HS-27A (cell line): ENCODE measurements at regions not wholly inside any gene's neighbourhood (a gene's known extent, or its start where the extent isn't known, plus 50 kb on each side); places are given as distances from the start of the nearest gene placed in this dataset.

Experiments used
- DNase-seq: peaks from one replicate; pipeline ENCODE4 v3.0.0-alpha.2; 2012; ENCODE audit warnings: low read depth, missing footprints

- no peak for DNase-seq
These were observed 557.5 kb upstream of the GOLIM4 start for GRCh38 chr3:168653255-168653654.

- no peak for DNase-seq
These were observed 552.6 kb upstream of the GOLIM4 start for GRCh38 chr3:168648321-168648720.

GRCh38 chr3:168647582-168647981 is 551.9 kb upstream of the GOLIM4 start:
- no peak for DNase-seq

- DNase-seq = no peak
These were observed 549.5 kb upstream of the GOLIM4 start for GRCh38 chr3:168645180-168645579.

- no peak for DNase-seq
These were observed 532.8 kb upstream of the GOLIM4 start for GRCh38 chr3:168628549-168628948.

GRCh38 chr3:168625477-168625876 is 529.8 kb upstream of the GOLIM4 start:
- DNase-seq = no peak

GRCh38 chr3:168624892-168625448 is 529.2 kb upstream of the GOLIM4 start:
- DNase-seq = no peak

- no peak for DNase-seq
These were observed 528.5 kb upstream of the GOLIM4 start for GRCh38 chr3:168624195-168624594.

GRCh38 chr3:168622795-168623194 is 527.1 kb upstream of the GOLIM4 start:
- no peak for DNase-seq

GRCh38 chr3:168620854-168621253 is 525.1 kb upstream of the GOLIM4 start:
- peak; percentile 17 for DNase-seq

- no peak for DNase-seq
These were observed 523.2 kb upstream of the GOLIM4 start for GRCh38 chr3:168618827-168619470.

- no peak for DNase-seq
These were observed 521.9 kb upstream of the GOLIM4 start for GRCh38 chr3:168617658-168618057.

- DNase-seq = no peak
These were observed 521.2 kb upstream of the GOLIM4 start for GRCh38 chr3:168616915-168617314.

GRCh38 chr3:168615493-168616020 is 519.8 kb upstream of the GOLIM4 start:
- no peak for DNase-seq

- no peak for DNase-seq
These were observed 517.4 kb upstream of the GOLIM4 start for GRCh38 chr3:168613151-168613550.

- no peak for DNase-seq
These were observed 516.9 kb upstream of the GOLIM4 start for GRCh38 chr3:168612671-168613070.

- DNase-seq = no peak
These were observed 516.1 kb upstream of the GOLIM4 start for GRCh38 chr3:168611826-168612225.

GRCh38 chr3:168608926-168609325 is 513.2 kb upstream of the GOLIM4 start:
- no peak for DNase-seq

- DNase-seq = no peak
These were observed 509.0 kb upstream of the GOLIM4 start for GRCh38 chr3:168604767-168605166.

- DNase-seq = no peak
These were observed 502.5 kb upstream of the GOLIM4 start for GRCh38 chr3:168598250-168598649.

- no peak for DNase-seq
These were observed 500.6 kb upstream of the GOLIM4 start for GRCh38 chr3:168596175-168596823.

- no peak for DNase-seq
These were observed 495.9 kb upstream of the GOLIM4 start for GRCh38 chr3:168591587-168591986.

- DNase-seq = no peak
These were observed 493.7 kb upstream of the GOLIM4 start for GRCh38 chr3:168589376-168589775.
